NCI-H1105 treated with DMSO at 0.1 percent for 48 hours (cell line): ENCODE measurements at regions not wholly inside any gene's neighbourhood (a gene's known extent, or its start where the extent isn't known, plus 50 kb on each side); places are given as distances from the start of the nearest gene placed in this dataset.

Experiments used
- DNase-seq: peaks from one replicate; lab custom pipeline; 2025; lab: John Stamatoyannopoulos, UW

GRCh38 chr18:68623342-68623741, 91.6 kb downstream of the TMX3 start:
- DNase-seq, result peak; percentile 41

- DNase-seq, result no peak
Measured at GRCh38 chr18:68611311-68611710, 103.6 kb downstream of the TMX3 start.

GRCh38 chr18:68608851-68609490, 105.9 kb downstream of the TMX3 start:
- no peak for DNase-seq

GRCh38 chr18:68607852-68608251, 107.1 kb downstream of the TMX3 start:
- no peak for DNase-seq

GRCh38 chr18:68604256-68604655, 110.7 kb downstream of the TMX3 start:
- no peak for DNase-seq

GRCh38 chr18:68596016-68596415, 118.9 kb downstream of the TMX3 start:
- no peak for DNase-seq

GRCh38 chr18:68588169-68588568, 126.7 kb downstream of the TMX3 start:
- no peak for DNase-seq

GRCh38 chr18:68583685-68584084, 131.2 kb downstream of the TMX3 start:
- no peak for DNase-seq

- no peak for DNase-seq
Measured at GRCh38 chr18:68574311-68574710, 140.6 kb downstream of the TMX3 start.

- no peak for DNase-seq
Measured at GRCh38 chr18:68569936-68570335, 145.0 kb downstream of the TMX3 start.

- no peak for DNase-seq
Measured at GRCh38 chr18:68568364-68569155, 146.3 kb downstream of the TMX3 start.

- no peak for DNase-seq
Measured at GRCh38 chr18:68566991-68567390, 147.9 kb downstream of the TMX3 start.

GRCh38 chr18:68564961-68565360, 149.9 kb downstream of the TMX3 start:
- DNase-seq, result peak; percentile 17

- DNase-seq, result peak; percentile 24
Measured at GRCh38 chr18:68564351-68564750, 150.6 kb downstream of the TMX3 start.

GRCh38 chr18:68560128-68560527, 154.8 kb downstream of the TMX3 start:
- DNase-seq, result no peak

GRCh38 chr18:68557183-68557582, 157.7 kb downstream of the TMX3 start:
- DNase-seq, result no peak

GRCh38 chr18:68555879-68556301, 159.0 kb downstream of the TMX3 start:
- DNase-seq, result no peak

- DNase-seq, result no peak
Measured at GRCh38 chr18:68548904-68549870, 165.7 kb downstream of the TMX3 start.

GRCh38 chr18:68543344-68543743, 171.6 kb downstream of the TMX3 start:
- no peak for DNase-seq

- no peak for DNase-seq
Measured at GRCh38 chr18:68542846-68543245, 172.1 kb downstream of the TMX3 start.

GRCh38 chr18:68533641-68534040, 181.3 kb downstream of the TMX3 start:
- DNase-seq, result no peak

- no peak for DNase-seq
Measured at GRCh38 chr18:68532328-68532885, 182.5 kb downstream of the TMX3 start.
